ENCODE measurements at regions not wholly inside any gene's neighbourhood (a gene's known extent, or its start where the extent isn't known, plus 50 kb on each side); places are given as distances from the start of the nearest gene placed in this dataset.

DNA sequence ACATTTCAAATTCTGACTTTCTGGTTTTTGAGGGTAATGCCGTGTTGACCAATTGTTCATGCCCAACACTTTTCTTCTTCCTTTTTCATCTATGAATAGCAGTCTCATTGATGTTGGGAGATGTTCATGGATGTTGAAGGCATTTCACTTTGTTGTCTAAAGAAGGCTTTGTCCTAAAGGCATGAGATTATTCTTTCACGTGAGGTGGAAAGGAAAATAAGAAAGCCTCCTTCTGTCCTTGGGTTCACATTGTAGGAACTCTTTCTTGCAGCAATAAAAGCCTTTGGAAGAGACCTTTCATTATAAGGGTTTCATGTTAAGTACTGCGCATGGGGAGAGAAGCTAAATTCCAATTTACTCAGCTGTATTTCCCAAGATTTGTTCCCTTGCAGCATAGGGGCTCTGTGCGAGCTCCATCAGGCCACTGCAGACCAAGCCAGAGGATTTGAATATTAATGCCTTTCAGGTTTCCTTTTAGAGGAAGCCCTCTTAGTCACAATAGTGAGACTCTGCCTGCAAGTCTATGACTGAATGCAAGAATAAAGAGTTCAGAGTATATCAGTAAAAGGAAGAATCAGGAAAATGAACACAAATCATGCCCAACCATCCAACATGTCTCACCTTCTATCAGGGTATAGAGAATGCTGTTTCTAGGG is 274.6 kb downstream of the TMEM38B start:
- POLR2A ChIA-PET: no interaction called here
- DNase-seq (ENCODE audit: extremely low spot score): no peak
- no peak for TF ChIP-seq PKNOX1 (IDR thresholded peaks at IDR 0.05)
- no peak for TF ChIP-seq L3MBTL2 (conservative IDR thresholded peaks at IDR 0.05)
- TF ChIP-seq LEF1 (IDR thresholded peaks at IDR 0.05; ENCODE audit: borderline replicate concordance): no peak
- TF ChIP-seq ELF4 (IDR thresholded peaks at IDR 0.05): no peak
- TF ChIP-seq SP1 (IDR thresholded peaks at IDR 0.05): no peak
- no peak for TF ChIP-seq FOXA1 (IDR thresholded peaks at IDR 0.05)
- TF ChIP-seq HDGF (IDR thresholded peaks at IDR 0.05; ENCODE audit: borderline replicate concordance): no peak
- TF ChIP-seq ZNF384 (IDR thresholded peaks at IDR 0.05): no peak
- no peak for TF ChIP-seq ARNT (IDR thresholded peaks at IDR 0.05)
- no peak for TF ChIP-seq FOXM1 (IDR thresholded peaks at IDR 0.05; ENCODE audit: borderline replicate concordance)
- TF ChIP-seq NFRKB (IDR thresholded peaks at IDR 0.05): no peak
- TF ChIP-seq CTBP1 (IDR thresholded peaks at IDR 0.05; ENCODE audit: borderline replicate concordance): no peak
- TF ChIP-seq FOXK2 (IDR thresholded peaks at IDR 0.05): no peak
- CTCF ChIA-PET: no interaction called here

DNA sequence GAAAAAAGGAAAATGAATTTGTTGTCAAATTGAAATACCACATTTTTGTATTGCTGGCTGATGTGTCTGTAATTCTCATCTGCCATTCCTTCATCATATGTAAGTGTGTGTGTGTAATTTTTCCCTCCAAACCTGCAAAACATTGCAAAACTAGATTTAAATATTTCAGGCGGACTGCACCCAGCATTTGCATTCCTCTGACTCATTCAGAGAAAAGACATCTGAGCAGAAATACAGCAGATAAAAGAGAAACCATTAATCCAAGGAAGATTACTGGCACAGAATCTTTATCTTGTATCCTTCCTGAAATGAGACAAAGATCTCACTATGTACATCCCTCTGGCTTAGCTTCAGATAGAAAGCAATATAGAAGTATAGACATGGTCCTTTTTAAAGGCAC is 275.3 kb downstream of the TMEM38B start:
- TF ChIP-seq PKNOX1 (IDR thresholded peaks at IDR 0.05) (no peak), SUZ12 (IDR thresholded peaks at IDR 0.05) (no peak), BHLHE40 (IDR thresholded peaks at IDR 0.05; ENCODE audit: borderline replicate concordance) (no peak), ZNF384 (IDR thresholded peaks at IDR 0.05) (no peak), HDGF (IDR thresholded peaks at IDR 0.05; ENCODE audit: borderline replicate concordance) (no peak), NFRKB (IDR thresholded peaks at IDR 0.05) (no peak), ELF4 (IDR thresholded peaks at IDR 0.05) (no peak), SP1 (IDR thresholded peaks at IDR 0.05) (no peak), FOXM1 (IDR thresholded peaks at IDR 0.05; ENCODE audit: borderline replicate concordance) (no peak), ARNT (IDR thresholded peaks at IDR 0.05) (no peak), FOXK2 (IDR thresholded peaks at IDR 0.05) (no peak), L3MBTL2 (conservative IDR thresholded peaks at IDR 0.05) (no peak), LEF1 (IDR thresholded peaks at IDR 0.05; ENCODE audit: borderline replicate concordance) (no peak), TARDBP (IDR thresholded peaks at IDR 0.05) (no peak), FOXA1 (IDR thresholded peaks at IDR 0.05) (no peak), CTBP1 (IDR thresholded peaks at IDR 0.05; ENCODE audit: borderline replicate concordance) (no peak)
- ChIA-PET CTCF (no interaction called here), POLR2A (no interaction called here)
- no peak for DNase-seq (ENCODE audit: extremely low spot score)

- no peak for DNase-seq (ENCODE audit: extremely low spot score)
- POLR2A ChIA-PET: no interaction called here
- CTCF ChIA-PET: no interaction called here
- no peak for TF ChIP-seq SUZ12 (IDR thresholded peaks at IDR 0.05)
- no peak for TF ChIP-seq SP1 (IDR thresholded peaks at IDR 0.05)
- no peak for TF ChIP-seq PKNOX1 (IDR thresholded peaks at IDR 0.05)
- TF ChIP-seq ZNF384 (IDR thresholded peaks at IDR 0.05): no peak
- TF ChIP-seq NFRKB (IDR thresholded peaks at IDR 0.05): no peak
- no peak for TF ChIP-seq TARDBP (IDR thresholded peaks at IDR 0.05)
- TF ChIP-seq ELF4 (IDR thresholded peaks at IDR 0.05): no peak
These were observed 277.6 kb downstream of the TMEM38B start for GRCh38 chr9:105971986-105972385.

- POLR2A ChIA-PET: no interaction called here
- CTCF ChIA-PET: no interaction called here
- DNase-seq (ENCODE audit: extremely low spot score): no peak
- TF ChIP-seq HDGF (IDR thresholded peaks at IDR 0.05; ENCODE audit: borderline replicate concordance) (no peak), BHLHE40 (IDR thresholded peaks at IDR 0.05; ENCODE audit: borderline replicate concordance) (no peak), SUZ12 (IDR thresholded peaks at IDR 0.05) (no peak), ARNT (IDR thresholded peaks at IDR 0.05) (no peak), LEF1 (IDR thresholded peaks at IDR 0.05; ENCODE audit: borderline replicate concordance) (no peak)
These were observed 278.3 kb downstream of the TMEM38B start for GRCh38 chr9:105972466-105973204.

DNA sequence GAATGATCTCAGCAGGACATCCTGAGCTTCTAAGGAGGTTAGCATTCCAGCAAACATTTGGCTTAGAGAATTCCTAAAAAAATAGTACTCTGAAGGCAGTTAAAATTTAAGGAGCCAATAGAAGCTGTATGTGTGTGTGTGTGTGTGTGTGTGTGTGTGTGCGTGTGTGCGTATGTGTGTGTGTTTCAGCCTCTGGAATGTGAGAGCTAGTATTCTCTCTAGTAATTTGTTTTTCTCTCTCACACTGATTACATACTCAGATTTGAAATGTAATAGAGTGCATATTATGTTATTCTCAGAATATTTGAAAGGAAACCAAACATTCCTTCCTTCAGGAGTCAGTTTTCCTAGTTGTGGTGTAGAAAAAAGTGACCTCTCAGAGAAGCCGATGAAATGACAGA is 279.6 kb downstream of the TMEM38B start:
- no peak for TF ChIP-seq CTBP1 (IDR thresholded peaks at IDR 0.05; ENCODE audit: borderline replicate concordance)
- no peak for TF ChIP-seq HDGF (IDR thresholded peaks at IDR 0.05; ENCODE audit: borderline replicate concordance)
- no peak for TF ChIP-seq ARNT (IDR thresholded peaks at IDR 0.05)
- TF ChIP-seq TARDBP (IDR thresholded peaks at IDR 0.05): no peak
- ChIA-PET CTCF (no interaction called here), POLR2A (no interaction called here)
- DNase-seq (ENCODE audit: extremely low spot score): no peak

- no peak for TF ChIP-seq ZNF384 (IDR thresholded peaks at IDR 0.05)
- no peak for TF ChIP-seq FOXM1 (IDR thresholded peaks at IDR 0.05; ENCODE audit: borderline replicate concordance)
- no peak for TF ChIP-seq ELF4 (IDR thresholded peaks at IDR 0.05)
- TF ChIP-seq HDGF (IDR thresholded peaks at IDR 0.05; ENCODE audit: borderline replicate concordance): no peak
- POLR2A ChIA-PET: no interaction called here
- CTCF ChIA-PET: no interaction called here
- DNase-seq (ENCODE audit: extremely low spot score): no peak
These were observed 281.7 kb downstream of the TMEM38B start for GRCh38 chr9:105975886-105976645.
